Transverse colon (tissue), 4 donors: ENCODE measurements at regions not wholly inside any gene's neighbourhood (a gene's known extent, or its start where the extent isn't known, plus 50 kb on each side); places are given as distances from the start of the nearest gene placed in this dataset.

ENCODE experiments used
- DNase-seq: peaks from one replicate; pipeline ENCODE4 v3.0.0-alpha.2; 2019
- H3K27ac ChIP-seq, 4 donors: fragments of 200-600 bp; sonication (generic); 2 replicates each; pipeline ENCODE4 v1.5.1; 2016 to 2018; ENCODE audit warnings: inconsistent platforms in 4 of 4
- H3K27me3 ChIP-seq: fragments of 200-600 bp; sonication (generic); 2 replicates; pipeline ENCODE4 v1.5.1; 2017; ENCODE audit warnings: inconsistent platforms
- H3K36me3 ChIP-seq, 4 donors: fragments of 200-600 bp; sonication (generic); 2 replicates each; pipeline ENCODE4 v1.5.1; 2017 to 2019; ENCODE audit warnings: inconsistent platforms in 4 of 4
- H3K4me1 ChIP-seq, 4 donors: fragments of 200-600 bp; sonication (generic); 2 replicates each; pipeline ENCODE4 v1.5.1; 2017 to 2020; ENCODE audit warnings: inconsistent platforms in 4 of 4
- H3K4me3 ChIP-seq, 4 donors: fragments of 200-600 bp; sonication (generic); 1 replicate in 1 of 4; 2 replicates in 3 of 4; pipeline versions ENCODE4 v1.5.1 to v1.6.1; 2017 to 2019; ENCODE audit warnings: inconsistent platforms in 4 of 4
- H3K9me3 ChIP-seq, 2 donors: fragments of 200-600 bp; sonication (generic); 2 replicates each; pipeline ENCODE4 v1.5.1; 2017 to 2019; ENCODE audit warnings: inconsistent platforms in 2 of 2
- EP300 ChIP-seq: sonication (generic); formaldehyde crosslinking; IDR thresholded peaks from one replicate; pipeline ENCODE4 v1.6.1; 2017; ENCODE audit warnings: antibody characterized with exemption, low read depth
- POLR2A ChIP-seq: fragments of 450-650 bp; IDR thresholded peaks from one replicate; pipeline ENCODE4 v1.6.1; 2016; ENCODE audit warnings: antibody characterized with exemption, mild to moderate bottlenecking, moderate library complexity
- POLR2AphosphoS5 ChIP-seq, 3 donors: sonication (generic); formaldehyde crosslinking; IDR thresholded peaks; one replicate each; pipeline ENCODE4 v1.6.1; 2016; ENCODE audit warnings: antibody characterized with exemption in 3 of 3
- WGBS, 2 donors: methylation state at CpG; one replicate each; pipeline ENCODE4 v1.1.5; 2018; ENCODE audit warnings: low coverage in 1 of 2; 5-methylcytosine and 5-hydroxymethylcytosine counted together
- in situ Hi-C, 4 donors: fragments of 200-750 bp; cut with MboI; loops; one replicate each; pipeline versions ENCODE4 v1.15.0 to v1.15.1; 2017; ENCODE audit warnings: low sequenced_read_pairs in 3 of 4, low pct_ligation_motif_present in 1 of 4, low pct_unique_long_range_greater_than_20kb in 1 of 4
- intact Hi-C: fragments of 100-400 bp; cut with DNase I; formaldehyde crosslinking; loops from one replicate; pipeline ENCODE4 v1.15.1; 2023; ENCODE audit warnings: low total_unique reads
- TF ChIP-seq, protein P1 (sequence below), 5 experiments: fragments of 200-600 bp in 3 of 5; fragments of 450-650 bp in 2 of 5; sonication (generic) in 3 of 5; IDR thresholded peaks; 1 replicate in 2 of 5; 2 replicates in 3 of 5; pipeline ENCODE4 v1.5.1; 2016 to 2017; ENCODE audit warnings: antibody characterized with exemption in 5 of 5, inconsistent platforms in 3 of 5, mild to moderate bottlenecking in 2 of 5, moderate library complexity in 1 of 5

GRCh38 chr11:129699711-129700304 lies 115.8 kb upstream of the TMEM45B start:
- Histone ChIP-seq H3K4me1 (peaks cover 0 to 6% (median 0%) of the 10 kb centered on the region in 4 donors), H3K27ac (no peak overlapping the region), H3K27me3 (peaks cover 11% of the 10 kb centered on the region), H3K36me3 (no peaks in the 10 kb centered on the region), H3K9me3 (no peaks in the 10 kb centered on the region), H3K4me3 (no peak overlapping the region)
- in situ Hi-C loops (loop anchor here in 2 of 4 donors (25.0 kb wide), 3 partner anchors 313 to 588 kb away; partner anchors contain the start of gene BARX2 (in 1 of the 2)), intact Hi-C loops (no loop called here)
- TF ChIP-seq EP300, result no peak
- TF ChIP-seq POLR2A, result no peak
- TF ChIP-seq, protein P1, sequence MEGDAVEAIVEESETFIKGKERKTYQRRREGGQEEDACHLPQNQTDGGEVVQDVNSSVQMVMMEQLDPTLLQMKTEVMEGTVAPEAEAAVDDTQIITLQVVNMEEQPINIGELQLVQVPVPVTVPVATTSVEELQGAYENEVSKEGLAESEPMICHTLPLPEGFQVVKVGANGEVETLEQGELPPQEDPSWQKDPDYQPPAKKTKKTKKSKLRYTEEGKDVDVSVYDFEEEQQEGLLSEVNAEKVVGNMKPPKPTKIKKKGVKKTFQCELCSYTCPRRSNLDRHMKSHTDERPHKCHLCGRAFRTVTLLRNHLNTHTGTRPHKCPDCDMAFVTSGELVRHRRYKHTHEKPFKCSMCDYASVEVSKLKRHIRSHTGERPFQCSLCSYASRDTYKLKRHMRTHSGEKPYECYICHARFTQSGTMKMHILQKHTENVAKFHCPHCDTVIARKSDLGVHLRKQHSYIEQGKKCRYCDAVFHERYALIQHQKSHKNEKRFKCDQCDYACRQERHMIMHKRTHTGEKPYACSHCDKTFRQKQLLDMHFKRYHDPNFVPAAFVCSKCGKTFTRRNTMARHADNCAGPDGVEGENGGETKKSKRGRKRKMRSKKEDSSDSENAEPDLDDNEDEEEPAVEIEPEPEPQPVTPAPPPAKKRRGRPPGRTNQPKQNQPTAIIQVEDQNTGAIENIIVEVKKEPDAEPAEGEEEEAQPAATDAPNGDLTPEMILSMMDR (IDR thresholded peaks at IDR 0.05), result no peak
- no peak for TF ChIP-seq POLR2AphosphoS5 (IDR thresholded peaks at IDR 0.05)
- 81% methylated on average over 14 of the region's 14 CpGs; no CpG with 5 or more reads in 1 of the 2 donors for WGBS, 2 donors
- no peak for DNase-seq

DNA sequence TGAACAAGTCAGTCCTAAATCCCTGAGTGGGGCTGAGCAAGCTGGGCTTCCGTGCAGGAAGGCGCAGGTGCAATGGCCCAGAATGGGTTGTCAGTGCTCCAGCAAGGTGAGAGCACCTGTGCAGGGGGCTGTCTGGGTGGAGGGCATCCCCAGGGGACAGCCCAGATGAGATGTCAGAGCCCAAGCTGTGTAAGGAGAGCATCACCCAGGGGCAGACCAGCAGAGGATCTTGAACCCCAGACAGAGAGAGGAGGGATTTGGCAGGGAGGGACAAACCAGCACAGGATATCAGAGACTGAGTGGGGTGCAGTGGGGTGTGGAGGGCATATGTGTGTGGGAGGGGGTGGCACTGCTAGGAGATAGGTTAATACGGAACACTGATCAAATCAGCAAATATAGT lies 114.9 kb upstream of the TMEM45B start:
- DNase-seq, result no peak
- in situ Hi-C loops, result loop anchor here in 2 of 4 donors (25.0 kb wide), 2 partner anchors 338 to 588 kb away; no protein-coding TSS in a partner anchor
- intact Hi-C loops, result no loop called here
- TF ChIP-seq EP300 (no peak), POLR2AphosphoS5 (IDR thresholded peaks at IDR 0.05) (no peak), POLR2A (no peak)
- TF ChIP-seq, protein P1 (IDR thresholded peaks at IDR 0.05), result no peak
- H3K4me1 ChIP-seq, result peaks cover 0 to 3% (median 0%) of the 10 kb centered on the region in 4 donors
- 80% methylated on average over 3 of the region's 3 CpGs; no CpG with 5 or more reads in 1 of the 2 donors for WGBS, 2 donors
- H3K4me3 ChIP-seq, result no peak overlapping the region
- H3K9me3 ChIP-seq, result no peaks in the 10 kb centered on the region
- no peak overlapping the region for H3K27ac ChIP-seq
- peaks cover 8% of the 10 kb centered on the region for H3K27me3 ChIP-seq
- no peaks in the 10 kb centered on the region for H3K36me3 ChIP-seq

GRCh38 chr11:129701706-129702105 lies 113.9 kb upstream of the TMEM45B start:
- intact Hi-C loops, result no loop called here
- no peaks in the 10 kb centered on the region for H3K36me3 ChIP-seq
- H3K4me1 ChIP-seq, result no peaks in the 10 kb centered on the region
- WGBS, 2 donors, result 90% methylated on average over 6 of the region's 6 CpGs; no CpG with 5 or more reads in 1 of the 2 donors
- no peak overlapping the region for H3K27ac ChIP-seq
- TF ChIP-seq, protein P1 (IDR thresholded peaks at IDR 0.05), result no peak
- TF ChIP-seq EP300 (no peak), POLR2A (no peak), POLR2AphosphoS5 (IDR thresholded peaks at IDR 0.05) (no peak)
- in situ Hi-C loops, result loop anchor here in 2 of 4 donors (25.0 kb wide), 2 partner anchors 339 to 589 kb away; no protein-coding TSS in a partner anchor
- H3K27me3 ChIP-seq, result peaks cover 6% of the 10 kb centered on the region
- no peak for DNase-seq
- H3K9me3 ChIP-seq, result no peaks in the 10 kb centered on the region
- no peak overlapping the region for H3K4me3 ChIP-seq

- intact Hi-C loops (no loop called here), in situ Hi-C loops (loop anchor here in 2 of 4 donors (25.0 kb wide), 2 partner anchors 340 to 590 kb away; no protein-coding TSS in a partner anchor)
- no peak for DNase-seq
- Histone ChIP-seq H3K27me3 (peaks cover 6% of the 10 kb centered on the region), H3K4me1 (no peaks in the 10 kb centered on the region), H3K36me3 (no peaks in the 10 kb centered on the region), H3K27ac (no peak overlapping the region), H3K9me3 (no peaks in the 10 kb centered on the region), H3K4me3 (no peak overlapping the region)
- TF ChIP-seq POLR2AphosphoS5 (IDR thresholded peaks at IDR 0.05), result no peak
- TF ChIP-seq EP300, result no peak
- no peak for TF ChIP-seq POLR2A
- TF ChIP-seq, protein P1 (IDR thresholded peaks at IDR 0.05), result no peak
- WGBS, 2 donors, result 84% methylated on average over 14 of the region's 14 CpGs; no CpG with 5 or more reads in 1 of the 2 donors
Measured at GRCh38 chr11:129702410-129703398, 112.9 kb upstream of the TMEM45B start.
